ENCODE measurements at regions not wholly inside any gene's neighbourhood (a gene's known extent, or its start where the extent isn't known, plus 50 kb on each side); places are given as distances from the start of the nearest gene placed in this dataset.

DNA sequence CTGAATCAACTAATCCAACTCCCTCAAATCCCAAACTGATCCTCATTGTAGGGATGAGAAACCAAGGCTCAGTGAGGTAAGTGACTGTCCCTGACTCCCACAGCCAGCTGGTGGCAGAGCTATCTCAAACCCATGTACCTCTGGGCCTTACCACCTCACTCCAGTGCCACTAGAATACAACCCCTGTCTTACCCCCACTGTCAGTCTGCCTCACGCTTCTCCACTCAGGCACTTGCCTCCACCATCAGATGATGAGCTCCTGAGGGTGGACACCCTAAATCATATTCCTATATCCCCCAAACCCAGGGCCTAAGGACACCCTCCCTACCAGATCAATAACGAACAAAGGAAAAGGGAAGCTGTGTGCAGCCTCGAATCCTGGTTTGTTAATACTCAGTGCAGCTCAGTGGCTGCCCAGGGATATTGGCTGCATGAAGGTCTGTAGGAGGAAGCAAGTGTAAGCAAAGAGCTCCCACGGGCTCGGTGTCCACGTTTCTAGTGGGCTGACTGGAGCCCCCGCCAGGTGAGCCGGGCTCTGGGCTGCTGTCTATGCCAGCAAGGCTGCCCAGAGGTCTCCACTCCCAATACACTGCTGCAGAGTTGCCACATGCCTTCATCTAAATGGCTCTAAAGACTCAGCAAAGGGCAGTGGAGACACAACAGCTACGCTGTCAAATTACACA, 533.4 kb downstream of the MATN1 start:
- TF ChIP-seq SUZ12 (IDR thresholded peaks at IDR 0.05) (no peak), FOXA1 (IDR thresholded peaks at IDR 0.05) (no peak), HDGF (IDR thresholded peaks at IDR 0.05; ENCODE audit: borderline replicate concordance) (no peak), BHLHE40 (IDR thresholded peaks at IDR 0.05; ENCODE audit: borderline replicate concordance) (no peak), PKNOX1 (IDR thresholded peaks at IDR 0.05) (no peak), FOXK2 (IDR thresholded peaks at IDR 0.05) (no peak), LEF1 (IDR thresholded peaks at IDR 0.05; ENCODE audit: borderline replicate concordance) (no peak), FOXM1 (IDR thresholded peaks at IDR 0.05; ENCODE audit: borderline replicate concordance) (no peak), SP1 (IDR thresholded peaks at IDR 0.05) (no peak), TARDBP (IDR thresholded peaks at IDR 0.05) (no peak), ELF4 (IDR thresholded peaks at IDR 0.05) (no peak)
